ENCODE measurements at regions not wholly inside any gene's neighbourhood (a gene's known extent, or its start where the extent isn't known, plus 50 kb on each side); places are given as distances from the start of the nearest gene placed in this dataset.

- no peak overlapping the region; the same call in 1 of the 2 replicates for H3K27ac ChIP-seq
- TF ChIP-seq CTCF (conservative IDR thresholded peaks at IDR 0.05) (no peak), ZFX (IDR thresholded peaks at IDR 0.05) (no peak)
Measured at GRCh38 chr9:81473206-81473605, 216.1 kb downstream of the TLE1 start.

DNA sequence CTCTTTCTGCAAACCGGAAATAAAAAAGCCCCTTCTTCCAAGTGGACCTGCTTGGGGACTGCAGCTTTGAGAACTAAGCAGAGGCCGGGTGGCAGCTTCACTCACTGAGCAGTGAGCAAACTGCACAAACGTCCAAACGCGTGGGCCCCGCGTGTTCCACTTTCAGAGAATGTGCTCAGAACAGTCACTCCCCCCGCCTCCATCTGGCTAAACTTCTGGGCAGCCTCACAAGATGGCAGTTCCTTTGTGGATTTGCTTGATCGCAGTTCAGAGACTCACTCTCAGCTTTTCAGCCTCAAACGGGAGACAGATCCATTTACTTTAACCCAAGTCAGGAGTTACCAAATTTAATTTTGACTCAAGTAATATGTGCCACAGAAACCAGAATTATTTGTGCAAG lies 216.6 kb downstream of the TLE1 start:
- no peak for TF ChIP-seq CTCF (conservative IDR thresholded peaks at IDR 0.05)
- TF ChIP-seq ZFX (IDR thresholded peaks at IDR 0.05) = no peak
- H3K27ac ChIP-seq = no peak overlapping the region; the same call in 1 of the 2 replicates

DNA sequence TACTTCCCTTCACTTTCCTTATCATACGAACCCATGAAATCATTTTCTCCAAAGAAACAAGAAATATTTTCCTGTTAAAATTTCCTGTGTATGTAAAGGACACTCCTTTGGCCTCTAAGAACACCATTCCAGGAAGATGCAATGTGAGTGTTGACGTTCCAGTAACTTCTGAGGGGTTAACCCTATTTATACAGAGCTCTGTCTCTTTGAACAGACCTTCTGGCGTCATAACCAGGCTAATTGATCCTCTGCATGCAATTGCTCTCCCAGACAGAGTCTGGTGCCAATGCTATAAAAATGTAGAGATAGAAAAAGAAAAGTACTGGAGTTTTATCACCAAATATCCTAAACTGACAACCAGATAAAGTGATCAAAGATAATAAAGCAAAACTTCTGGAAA lies 218.5 kb downstream of the TLE1 start:
- no peak for TF ChIP-seq ZFX (IDR thresholded peaks at IDR 0.05)
- TF ChIP-seq CTCF (conservative IDR thresholded peaks at IDR 0.05) = no peak
- H3K27ac ChIP-seq = no peak overlapping the region

DNA sequence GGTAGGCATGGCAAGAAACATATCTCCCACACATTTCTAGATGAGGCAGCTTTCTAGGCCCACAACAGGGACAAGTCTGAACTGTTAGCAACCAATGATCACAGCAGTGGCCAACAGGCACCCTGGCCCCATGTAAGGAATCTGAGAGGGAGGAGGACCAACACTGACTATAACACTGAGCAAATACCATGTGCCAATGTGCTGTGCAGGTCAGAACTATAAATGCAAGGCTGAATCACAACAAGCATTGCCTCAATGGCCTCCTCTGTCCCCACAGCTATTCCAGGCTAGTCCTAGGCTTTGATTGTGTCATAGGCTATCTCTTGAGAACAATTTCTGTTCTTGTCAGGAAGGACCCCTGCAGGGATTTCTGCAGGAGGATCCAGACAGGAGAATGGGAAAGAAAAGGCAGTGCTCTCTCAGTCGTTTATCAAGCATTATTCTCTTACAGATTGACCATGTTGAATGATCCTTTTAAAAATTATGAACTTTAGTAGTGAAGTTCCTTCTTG lies 221.2 kb downstream of the TLE1 start:
- TF ChIP-seq CTCF (conservative IDR thresholded peaks at IDR 0.05) = no peak
- TF ChIP-seq ZFX (IDR thresholded peaks at IDR 0.05) = no peak
- no peak overlapping the region for H3K27ac ChIP-seq

DNA sequence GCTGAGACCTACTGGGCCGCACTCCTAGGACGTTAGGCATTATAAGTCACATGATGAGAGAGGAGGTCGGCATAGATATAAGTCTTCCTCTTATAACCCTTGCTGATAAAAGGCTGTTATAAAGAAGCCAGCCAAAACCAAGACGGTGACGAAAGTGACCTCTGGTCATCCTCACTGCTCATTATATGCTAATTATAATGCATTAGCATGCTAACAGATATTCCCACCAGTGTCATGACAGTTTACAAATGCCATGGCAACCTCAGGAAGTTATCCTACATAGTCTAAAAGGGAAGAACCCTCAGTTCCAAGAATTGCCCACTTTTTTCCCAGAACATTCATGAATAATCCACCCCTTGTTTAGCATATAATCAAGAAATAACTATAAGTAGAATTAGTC lies 222.4 kb downstream of the TLE1 start:
- TF ChIP-seq CTCF (conservative IDR thresholded peaks at IDR 0.05) = no peak
- TF ChIP-seq ZFX (IDR thresholded peaks at IDR 0.05) = no peak
- no peak overlapping the region for H3K27ac ChIP-seq

DNA sequence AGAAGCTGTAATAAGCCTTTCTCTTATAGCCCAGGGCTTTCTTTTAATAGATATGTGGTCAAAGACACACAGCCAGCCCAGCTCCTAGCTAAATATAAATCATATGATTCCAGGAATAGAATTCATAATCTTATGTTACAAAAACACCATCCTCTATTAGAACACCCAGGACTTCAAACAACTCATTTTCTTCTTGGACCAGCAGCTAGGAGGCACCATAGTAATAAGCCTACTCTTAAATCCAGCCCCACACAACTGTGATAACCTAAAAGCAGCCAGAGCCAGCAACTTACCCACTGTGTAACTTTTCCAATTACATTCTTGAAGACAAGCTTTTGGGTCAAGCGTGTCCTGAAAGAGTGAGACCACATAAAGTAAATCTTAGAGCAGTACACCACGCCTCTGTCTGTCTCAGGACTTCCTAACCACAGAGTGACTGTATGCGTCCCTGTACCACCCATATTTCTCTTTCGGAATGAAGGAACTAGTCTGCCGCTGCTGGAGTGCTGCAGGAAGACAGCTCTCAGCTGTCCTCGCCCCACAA lies 223.8 kb downstream of the TLE1 start:
- TF ChIP-seq CTCF (conservative IDR thresholded peaks at IDR 0.05) (peak; percentile 8; the same call in 1 of the 2 replicates), ZFX (IDR thresholded peaks at IDR 0.05) (no peak)
- H3K27ac ChIP-seq = no peak overlapping the region

- TF ChIP-seq ZFX (IDR thresholded peaks at IDR 0.05) = no peak
- no peak for TF ChIP-seq CTCF (conservative IDR thresholded peaks at IDR 0.05)
- no peak overlapping the region for H3K27ac ChIP-seq
Measured at GRCh38 chr9:81462801-81463200, 226.5 kb downstream of the TLE1 start.

Measured in C4-2B (cell line).